Mesothelial cell of epicardium (in vitro differentiated cells): ENCODE measurements at regions not wholly inside any gene's neighbourhood (a gene's known extent, or its start where the extent isn't known, plus 50 kb on each side); places are given as distances from the start of the nearest gene placed in this dataset.

Experiments
- DNase-seq, 2 experiments: peaks; one replicate each; pipeline ENCODE4 v3.0.0; 2021; ENCODE audit warnings: low spot score in 2 of 2; ENCODE audit not compliant: unreplicated experiment in 2 of 2
- H3K27ac Mint-ChIP-seq: 2 replicates; pipeline ENCODE4 v1.8.0; 2021; ENCODE audit warnings: mixed read lengths
- H3K27me3 Mint-ChIP-seq: 2 replicates; pipeline ENCODE4 v1.8.0; 2021; ENCODE audit warnings: low read depth, mixed read lengths
- H3K36me3 Mint-ChIP-seq: 2 replicates; pipeline ENCODE4 v1.8.0; 2021; ENCODE audit warnings: mixed read lengths
- H3K4me1 Mint-ChIP-seq: 2 replicates; pipeline ENCODE4 v1.8.0; 2021; ENCODE audit warnings: mixed read lengths
- H3K4me3 Mint-ChIP-seq: 2 replicates; pipeline ENCODE4 v1.8.0; 2021; ENCODE audit warnings: mild to moderate bottlenecking, moderate library complexity, mixed read lengths
- H3K9me3 Mint-ChIP-seq: 2 replicates; pipeline ENCODE4 v1.8.0; 2021; ENCODE audit warnings: mixed read lengths
- TF ChIP-seq, protein P1 (sequence below): fragments of 200-600 bp; sonication (generic); IDR thresholded peaks from one replicate; pipeline ENCODE4 v1.5.0; 2021; ENCODE audit warnings: antibody characterized with exemption; ENCODE audit not compliant: unreplicated experiment

DNA sequence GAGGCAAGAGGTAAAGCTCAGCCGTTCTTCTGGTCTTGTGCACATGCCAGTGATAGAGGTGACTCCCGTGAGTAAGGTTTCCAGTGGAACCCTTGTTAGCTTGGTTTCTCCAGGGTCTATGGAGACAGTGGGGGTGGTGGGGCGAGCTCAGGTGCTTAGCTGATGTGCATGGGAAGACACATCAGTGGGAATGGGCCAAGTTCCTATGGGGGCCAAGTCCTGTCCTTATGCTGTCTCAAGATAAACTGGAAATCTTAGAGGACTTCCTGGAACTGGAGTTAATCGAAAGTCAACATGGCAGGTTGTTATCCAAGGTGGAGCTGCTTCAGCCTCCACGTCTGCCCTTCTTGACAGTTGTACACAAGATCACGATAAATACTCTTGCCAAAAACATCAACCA is 130.1 kb upstream of the TMEM18 start:
- no peaks in the 10 kb centered on the region for H3K4me1 Mint-ChIP-seq
- H3K27me3 Mint-ChIP-seq, result no peaks in the 10 kb centered on the region
- H3K4me3 Mint-ChIP-seq, result no peak overlapping the region
- H3K9me3 Mint-ChIP-seq, result peaks cover 3% of the 10 kb centered on the region
- no peak for DNase-seq
- no peaks in the 10 kb centered on the region for H3K36me3 Mint-ChIP-seq
- TF ChIP-seq, protein P1, sequence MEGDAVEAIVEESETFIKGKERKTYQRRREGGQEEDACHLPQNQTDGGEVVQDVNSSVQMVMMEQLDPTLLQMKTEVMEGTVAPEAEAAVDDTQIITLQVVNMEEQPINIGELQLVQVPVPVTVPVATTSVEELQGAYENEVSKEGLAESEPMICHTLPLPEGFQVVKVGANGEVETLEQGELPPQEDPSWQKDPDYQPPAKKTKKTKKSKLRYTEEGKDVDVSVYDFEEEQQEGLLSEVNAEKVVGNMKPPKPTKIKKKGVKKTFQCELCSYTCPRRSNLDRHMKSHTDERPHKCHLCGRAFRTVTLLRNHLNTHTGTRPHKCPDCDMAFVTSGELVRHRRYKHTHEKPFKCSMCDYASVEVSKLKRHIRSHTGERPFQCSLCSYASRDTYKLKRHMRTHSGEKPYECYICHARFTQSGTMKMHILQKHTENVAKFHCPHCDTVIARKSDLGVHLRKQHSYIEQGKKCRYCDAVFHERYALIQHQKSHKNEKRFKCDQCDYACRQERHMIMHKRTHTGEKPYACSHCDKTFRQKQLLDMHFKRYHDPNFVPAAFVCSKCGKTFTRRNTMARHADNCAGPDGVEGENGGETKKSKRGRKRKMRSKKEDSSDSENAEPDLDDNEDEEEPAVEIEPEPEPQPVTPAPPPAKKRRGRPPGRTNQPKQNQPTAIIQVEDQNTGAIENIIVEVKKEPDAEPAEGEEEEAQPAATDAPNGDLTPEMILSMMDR, result no peak
- H3K27ac Mint-ChIP-seq, result no peak overlapping the region

DNA sequence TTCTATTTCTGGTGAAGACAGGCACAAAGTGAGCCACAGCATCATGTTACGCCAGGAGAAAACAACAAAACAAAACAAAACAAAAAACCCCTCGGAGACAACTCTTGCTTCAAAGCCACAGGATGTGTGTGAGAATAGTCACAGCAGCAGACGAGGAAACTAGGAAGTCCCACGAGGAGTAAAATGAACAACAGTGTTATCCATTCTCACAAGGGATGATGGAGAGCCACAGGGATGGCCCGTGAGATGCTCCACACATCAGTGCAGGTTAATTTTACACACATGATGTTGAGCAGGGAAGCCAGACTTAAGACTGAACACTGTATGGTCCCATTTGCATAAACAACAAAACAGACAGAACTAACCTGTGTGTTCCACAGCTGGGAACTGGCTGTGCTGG is 128.5 kb upstream of the TMEM18 start:
- DNase-seq, result no peak
- Mint-ChIP-seq H3K4me3 (no peak overlapping the region), H3K9me3 (no peaks in the 10 kb centered on the region), H3K27ac (no peak overlapping the region), H3K36me3 (no peaks in the 10 kb centered on the region), H3K27me3 (no peaks in the 10 kb centered on the region), H3K4me1 (no peaks in the 10 kb centered on the region)
- TF ChIP-seq, protein P1, result no peak

DNA sequence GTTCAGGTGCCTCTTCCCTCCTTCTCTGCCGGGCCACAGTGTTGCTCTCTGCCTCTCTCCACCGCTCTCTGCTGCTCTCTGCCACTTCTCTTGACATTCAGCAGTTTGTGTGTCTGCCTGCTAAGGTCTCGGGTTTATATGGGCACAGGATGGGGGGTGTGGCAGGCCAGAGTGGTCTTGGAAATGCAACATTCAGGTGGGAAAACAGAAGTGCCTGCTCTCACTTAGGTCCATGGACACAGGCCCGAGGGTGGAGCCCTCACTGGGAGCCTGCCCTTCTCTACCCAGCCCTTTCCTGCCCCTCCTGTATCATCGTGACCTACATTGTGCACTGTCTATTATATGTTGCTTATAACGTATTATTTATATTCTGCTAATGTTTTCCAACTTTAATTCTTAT is 120.8 kb upstream of the TMEM18 start:
- Mint-ChIP-seq H3K9me3 (no peaks in the 10 kb centered on the region), H3K27ac (no peak overlapping the region), H3K36me3 (no peaks in the 10 kb centered on the region), H3K4me1 (peaks cover 14% of the 10 kb centered on the region), H3K4me3 (no peak overlapping the region), H3K27me3 (no peaks in the 10 kb centered on the region)
- DNase-seq, result no peak
- TF ChIP-seq, protein P1, result no peak

DNA sequence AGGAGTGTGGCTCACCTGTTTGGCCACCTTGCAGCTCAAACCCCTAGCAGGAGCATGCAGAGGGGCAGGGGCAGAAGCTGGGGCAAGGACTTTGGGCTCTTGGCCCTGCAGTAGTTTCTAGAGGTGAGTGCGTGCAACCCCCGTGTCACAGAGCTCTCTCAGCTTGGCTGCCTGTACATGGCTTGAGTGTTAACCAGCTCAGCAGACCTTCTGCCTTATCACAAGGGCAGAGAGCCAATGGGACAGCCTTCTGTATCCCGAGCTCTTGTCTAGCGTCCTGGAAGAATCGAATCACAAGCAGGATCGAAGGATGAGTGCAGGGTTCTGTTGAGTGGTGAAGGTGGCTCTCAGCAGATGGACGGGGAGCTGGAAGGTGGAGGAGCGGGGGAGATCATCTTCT is 120.3 kb upstream of the TMEM18 start:
- no peak overlapping the region for H3K4me3 Mint-ChIP-seq
- no peak overlapping the region for H3K27ac Mint-ChIP-seq
- TF ChIP-seq, protein P1, result no peak
- no peaks in the 10 kb centered on the region for H3K27me3 Mint-ChIP-seq
- no peak for DNase-seq
- H3K4me1 Mint-ChIP-seq, result peaks cover 14% of the 10 kb centered on the region
- H3K9me3 Mint-ChIP-seq, result no peaks in the 10 kb centered on the region
- no peaks in the 10 kb centered on the region for H3K36me3 Mint-ChIP-seq

DNA sequence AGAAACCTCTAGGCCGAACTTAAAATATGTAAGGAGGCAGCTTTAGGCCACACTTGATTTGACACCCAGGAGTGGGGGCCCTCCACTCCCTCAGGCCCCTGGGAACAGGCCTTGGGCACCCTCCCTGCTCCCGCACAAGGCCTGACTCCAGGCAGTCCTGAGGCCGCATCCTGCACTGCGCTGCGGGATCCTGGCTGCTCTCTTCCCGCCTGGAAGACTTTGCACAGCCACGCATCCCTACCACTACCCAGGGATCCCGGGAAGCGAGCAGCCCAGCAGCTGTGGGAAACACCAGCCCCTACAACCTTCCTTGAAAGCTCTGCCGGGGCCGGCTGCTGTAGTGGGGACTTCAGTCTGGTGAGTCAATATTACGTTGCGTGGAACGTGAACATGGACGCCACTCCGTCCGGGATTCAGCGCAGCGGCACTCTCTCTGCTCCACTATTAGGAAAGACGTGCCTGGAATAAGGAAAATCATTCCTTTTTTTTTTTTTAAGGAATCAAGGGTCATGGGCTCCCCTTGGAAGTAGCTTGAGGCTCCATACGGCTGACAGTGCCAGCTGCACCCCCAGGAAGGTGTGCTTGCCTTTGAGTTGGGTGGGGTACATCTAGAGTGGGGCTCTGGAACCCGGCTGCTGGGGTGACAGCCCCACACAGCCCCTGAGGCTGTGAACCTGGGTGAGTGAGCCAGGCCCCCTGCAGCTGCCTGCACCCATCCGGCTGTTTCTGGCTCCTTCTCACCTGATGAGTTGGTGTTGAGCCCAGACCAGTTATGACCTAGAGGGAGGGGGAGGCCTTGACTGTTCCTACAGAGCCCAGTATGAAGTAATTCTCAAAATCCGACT is 119.2 kb upstream of the TMEM18 start:
- H3K27ac Mint-ChIP-seq, result no peak overlapping the region
- no peak overlapping the region for H3K4me3 Mint-ChIP-seq
- H3K36me3 Mint-ChIP-seq, result no peaks in the 10 kb centered on the region
- peaks cover 3% of the 10 kb centered on the region for H3K27me3 Mint-ChIP-seq
- TF ChIP-seq, protein P1, result no peak
- peaks cover 14% of the 10 kb centered on the region for H3K4me1 Mint-ChIP-seq
- H3K9me3 Mint-ChIP-seq, result peaks cover 4% of the 10 kb centered on the region
- no peak for DNase-seq
